ENCODE measurements at regions not wholly inside any gene's neighbourhood (a gene's known extent, or its start where the extent isn't known, plus 50 kb on each side); places are given as distances from the start of the nearest gene placed in this dataset.

DNA sequence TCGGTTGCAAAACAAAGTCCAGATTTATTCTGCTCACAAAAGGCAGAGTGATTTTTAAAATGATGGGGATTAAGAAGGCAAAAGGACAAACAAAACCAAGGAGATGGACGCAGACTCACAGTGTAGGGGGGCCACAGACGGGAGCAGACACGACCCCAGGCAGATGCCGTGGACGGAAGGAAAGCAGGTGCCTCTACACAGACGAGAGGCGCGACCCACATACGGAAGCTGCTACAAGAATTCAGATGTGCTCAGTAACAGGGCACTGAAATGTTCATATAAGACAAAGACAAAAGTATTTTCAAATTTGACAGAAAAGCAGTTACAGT is 148.9 kb downstream of the BRD1 start:
- Histone ChIP-seq H2AFZ (ENCODE audit: low read length) (no peak overlapping the region), H3K4me2 (ENCODE audit: low read length) (no peak overlapping the region), H3K79me2 (ENCODE audit: low read length) (no peaks in the 10 kb centered on the region), H3K4me3 (ENCODE audit: low read length) (no peak overlapping the region), H4K20me1 (ENCODE audit: low read length) (no peaks in the 10 kb centered on the region), H3K9ac (ENCODE audit: low read length) (no peak overlapping the region), H3K36me3 (ENCODE audit: low read depth, low read length) (no peaks in the 10 kb centered on the region), H3K4me1 (ENCODE audit: insufficient read depth, low read length) (no peaks in the 10 kb centered on the region), H3K9me3 (ENCODE audit: low read length) (no peaks in the 10 kb centered on the region), H3K9me2 (replicated peaks; ENCODE audit: low read length) (no peaks in the 10 kb centered on the region), H3F3A (ENCODE audit: low read length, unreplicated experiment) (no peaks in the 10 kb centered on the region), H3K27me3 (ENCODE audit: low read length) (peaks cover 80% of the 10 kb centered on the region), H3K27ac (ENCODE audit: low read length) (no peak overlapping the region)
- no TSS peak for BruUV-seq (replicated peaks)
- POLR2A ChIA-PET (ENCODE audit: unreplicated experiment) = no interaction called here
- DNase-seq = no peak
- CTCF ChIA-PET = no interaction called here
- no peak for ATAC-seq
- intact Hi-C loops (cut with micrococcal nuclease) = no loop called here
- TF ChIP-seq EZH2phosphoT487 (IDR thresholded peaks at IDR 0.05; ENCODE audit: borderline replicate concordance, low read length) = no peak
- no peak for TF ChIP-seq EZH2 (IDR thresholded peaks at IDR 0.05; ENCODE audit: low read length, unreplicated experiment)
- TF ChIP-seq, protein P1, sequence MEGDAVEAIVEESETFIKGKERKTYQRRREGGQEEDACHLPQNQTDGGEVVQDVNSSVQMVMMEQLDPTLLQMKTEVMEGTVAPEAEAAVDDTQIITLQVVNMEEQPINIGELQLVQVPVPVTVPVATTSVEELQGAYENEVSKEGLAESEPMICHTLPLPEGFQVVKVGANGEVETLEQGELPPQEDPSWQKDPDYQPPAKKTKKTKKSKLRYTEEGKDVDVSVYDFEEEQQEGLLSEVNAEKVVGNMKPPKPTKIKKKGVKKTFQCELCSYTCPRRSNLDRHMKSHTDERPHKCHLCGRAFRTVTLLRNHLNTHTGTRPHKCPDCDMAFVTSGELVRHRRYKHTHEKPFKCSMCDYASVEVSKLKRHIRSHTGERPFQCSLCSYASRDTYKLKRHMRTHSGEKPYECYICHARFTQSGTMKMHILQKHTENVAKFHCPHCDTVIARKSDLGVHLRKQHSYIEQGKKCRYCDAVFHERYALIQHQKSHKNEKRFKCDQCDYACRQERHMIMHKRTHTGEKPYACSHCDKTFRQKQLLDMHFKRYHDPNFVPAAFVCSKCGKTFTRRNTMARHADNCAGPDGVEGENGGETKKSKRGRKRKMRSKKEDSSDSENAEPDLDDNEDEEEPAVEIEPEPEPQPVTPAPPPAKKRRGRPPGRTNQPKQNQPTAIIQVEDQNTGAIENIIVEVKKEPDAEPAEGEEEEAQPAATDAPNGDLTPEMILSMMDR (conservative IDR thresholded peaks at IDR 0.05; ENCODE audit: low read depth, low read length) = no peak

DNA sequence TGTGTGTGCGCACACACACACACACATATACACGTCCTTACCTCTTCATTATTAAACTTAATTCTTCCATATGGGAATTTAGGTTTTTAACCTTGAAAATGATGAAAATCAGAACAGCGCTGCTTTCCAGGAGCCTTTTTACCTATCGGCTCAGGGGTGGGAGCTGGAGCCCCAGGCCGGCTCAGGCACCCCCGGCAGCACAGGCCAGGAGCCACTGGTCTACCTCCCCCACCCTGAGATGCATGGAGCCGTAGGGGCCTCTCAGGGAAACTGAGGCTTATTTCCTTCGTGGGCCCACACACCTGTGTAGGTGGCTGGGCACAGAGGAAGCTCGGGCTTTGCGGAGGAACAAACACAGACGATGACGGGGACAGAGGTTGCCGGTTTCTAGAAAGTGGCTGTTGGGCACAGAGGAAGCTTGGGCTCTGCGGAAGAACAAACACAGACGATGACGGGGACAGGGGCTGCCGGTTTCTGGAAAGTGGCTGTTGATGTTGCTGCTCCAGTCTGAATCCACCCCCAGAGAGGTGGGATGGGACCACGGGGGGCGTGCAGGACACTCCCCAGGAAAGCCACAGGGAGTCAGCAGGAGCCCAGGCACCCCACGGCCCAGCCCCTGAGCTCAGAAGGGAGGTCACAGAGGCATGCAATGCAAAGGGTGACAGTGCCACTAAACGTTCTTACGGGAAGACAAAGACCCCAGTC is 149.4 kb downstream of the BRD1 start:
- Histone ChIP-seq H3K4me2 (ENCODE audit: low read length) (no peak overlapping the region), H2AFZ (ENCODE audit: low read length) (no peak overlapping the region), H3K27ac (ENCODE audit: low read length) (no peak overlapping the region), H3K36me3 (ENCODE audit: low read depth, low read length) (no peaks in the 10 kb centered on the region), H3K4me3 (ENCODE audit: low read length) (no peak overlapping the region), H3K27me3 (ENCODE audit: low read length) (peaks cover 75% of the 10 kb centered on the region), H4K20me1 (ENCODE audit: low read length) (no peaks in the 10 kb centered on the region), H3K4me1 (ENCODE audit: insufficient read depth, low read length) (no peaks in the 10 kb centered on the region), H3K9ac (ENCODE audit: low read length) (no peak overlapping the region), H3K9me2 (replicated peaks; ENCODE audit: low read length) (no peaks in the 10 kb centered on the region), H3K79me2 (ENCODE audit: low read length) (no peaks in the 10 kb centered on the region), H3F3A (ENCODE audit: low read length, unreplicated experiment) (no peaks in the 10 kb centered on the region), H3K9me3 (ENCODE audit: low read length) (no peaks in the 10 kb centered on the region)
- intact Hi-C loops (cut with micrococcal nuclease) = no loop called here
- ChIA-PET POLR2A (ENCODE audit: unreplicated experiment) (no interaction called here), CTCF (no interaction called here)
- no TSS peak for BruUV-seq (replicated peaks)
- DNase-seq (no peak), ATAC-seq (no peak)
- TF ChIP-seq, protein P1 (conservative IDR thresholded peaks at IDR 0.05; ENCODE audit: low read depth, low read length) = no peak
- TF ChIP-seq EZH2 (IDR thresholded peaks at IDR 0.05; ENCODE audit: low read length, unreplicated experiment) = no peak

DNA sequence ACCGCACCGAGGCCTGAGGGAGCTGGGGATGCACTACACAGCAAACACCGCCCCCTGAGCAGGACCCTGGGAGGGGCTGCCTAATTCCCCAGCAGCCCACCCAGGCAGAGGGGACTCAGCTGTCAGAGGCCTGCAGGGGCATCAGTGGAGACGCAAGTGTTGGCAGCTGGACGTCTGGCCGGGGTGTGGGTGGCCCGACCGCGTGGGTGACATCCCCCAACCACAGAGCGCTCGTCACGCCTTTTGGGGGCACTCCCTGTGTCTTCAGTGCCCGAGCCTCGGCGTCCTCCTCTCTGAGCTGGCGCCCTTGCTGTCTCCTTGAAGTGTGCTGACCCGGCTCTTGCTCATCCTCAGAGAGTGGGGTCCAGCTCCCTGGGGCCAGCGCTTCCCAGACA is 150.2 kb downstream of the BRD1 start:
- Histone ChIP-seq H3K27me3 (ENCODE audit: low read length) (peaks cover 67% of the 10 kb centered on the region), H3F3A (ENCODE audit: low read length, unreplicated experiment) (no peaks in the 10 kb centered on the region), H3K4me3 (ENCODE audit: low read length) (no peak overlapping the region), H3K9me3 (ENCODE audit: low read length) (no peaks in the 10 kb centered on the region), H3K4me2 (ENCODE audit: low read length) (no peak overlapping the region), H3K9ac (ENCODE audit: low read length) (no peak overlapping the region), H3K36me3 (ENCODE audit: low read depth, low read length) (no peaks in the 10 kb centered on the region), H3K9me2 (replicated peaks; ENCODE audit: low read length) (no peaks in the 10 kb centered on the region), H3K79me2 (ENCODE audit: low read length) (no peaks in the 10 kb centered on the region), H3K27ac (ENCODE audit: low read length) (no peak overlapping the region), H2AFZ (ENCODE audit: low read length) (no peak overlapping the region), H3K4me1 (ENCODE audit: insufficient read depth, low read length) (no peaks in the 10 kb centered on the region), H4K20me1 (ENCODE audit: low read length) (no peaks in the 10 kb centered on the region)
- BruUV-seq (replicated peaks) = no TSS peak
- ChIA-PET CTCF (no interaction called here), POLR2A (ENCODE audit: unreplicated experiment) (no interaction called here)
- no peak for TF ChIP-seq EZH2phosphoT487 (IDR thresholded peaks at IDR 0.05; ENCODE audit: borderline replicate concordance, low read length)
- no peak for TF ChIP-seq EZH2 (IDR thresholded peaks at IDR 0.05; ENCODE audit: low read length, unreplicated experiment)
- TF ChIP-seq, protein P1 (conservative IDR thresholded peaks at IDR 0.05; ENCODE audit: low read depth, low read length) = no peak
- intact Hi-C loops (cut with micrococcal nuclease) = no loop called here
- DNase-seq (no peak), ATAC-seq (no peak)

Measured in PC-3 (cell line).